GM10248 (cell line): ENCODE measurements at regions not wholly inside any gene's neighbourhood (a gene's known extent, or its start where the extent isn't known, plus 50 kb on each side); places are given as distances from the start of the nearest gene placed in this dataset.

ENCODE experiments used
- CTCF ChIA-PET: fragments of 300-600 bp; sonication (Branson Sonifier 250); formaldehyde crosslinking; extraction: SDS; loops from one replicate; lab custom pipeline; 2021; ENCODE audit warnings: antibody characterized with exemption; lab: Yijun Ruan, JAX
- POLR2A ChIA-PET: fragments of 350-650 bp; sonication (Branson Sonifier 250); formaldehyde crosslinking; extraction: SDS; loops from one replicate; lab custom pipeline; 2020; ENCODE audit warnings: antibody characterized with exemption; lab: Yijun Ruan, JAX
- DNase-seq: peaks from one replicate; pipeline ENCODE4 v3.0.0; 2012; ENCODE audit errors: extremely low spot score
- TF ChIP-seq, protein P1 (sequence below): IDR thresholded peaks from 2 replicates; pipeline ENCODE4 v1.5.1; 2012; ENCODE audit warnings: mild to moderate bottlenecking, low read depth; ENCODE audit errors: extremely low read depth, missing control alignments, control extremely low read depth

GRCh38 chr4:177947607-177948006, 505.4 kb upstream of the AGA start:
- ChIA-PET POLR2A (no interaction called here), CTCF (interaction anchor here (1.2 to 2.7 kb wide), 2 partner anchors 11 kb away, joined by 3 to 5 read pairs; no protein-coding TSS in a partner anchor)
- DNase-seq: no peak
- TF ChIP-seq, protein P1, sequence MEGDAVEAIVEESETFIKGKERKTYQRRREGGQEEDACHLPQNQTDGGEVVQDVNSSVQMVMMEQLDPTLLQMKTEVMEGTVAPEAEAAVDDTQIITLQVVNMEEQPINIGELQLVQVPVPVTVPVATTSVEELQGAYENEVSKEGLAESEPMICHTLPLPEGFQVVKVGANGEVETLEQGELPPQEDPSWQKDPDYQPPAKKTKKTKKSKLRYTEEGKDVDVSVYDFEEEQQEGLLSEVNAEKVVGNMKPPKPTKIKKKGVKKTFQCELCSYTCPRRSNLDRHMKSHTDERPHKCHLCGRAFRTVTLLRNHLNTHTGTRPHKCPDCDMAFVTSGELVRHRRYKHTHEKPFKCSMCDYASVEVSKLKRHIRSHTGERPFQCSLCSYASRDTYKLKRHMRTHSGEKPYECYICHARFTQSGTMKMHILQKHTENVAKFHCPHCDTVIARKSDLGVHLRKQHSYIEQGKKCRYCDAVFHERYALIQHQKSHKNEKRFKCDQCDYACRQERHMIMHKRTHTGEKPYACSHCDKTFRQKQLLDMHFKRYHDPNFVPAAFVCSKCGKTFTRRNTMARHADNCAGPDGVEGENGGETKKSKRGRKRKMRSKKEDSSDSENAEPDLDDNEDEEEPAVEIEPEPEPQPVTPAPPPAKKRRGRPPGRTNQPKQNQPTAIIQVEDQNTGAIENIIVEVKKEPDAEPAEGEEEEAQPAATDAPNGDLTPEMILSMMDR: no peak

GRCh38 chr4:177948853-177949252, 506.6 kb upstream of the AGA start:
- ChIA-PET CTCF (interaction anchor here (1.1 to 2.7 kb wide), 2 partner anchors 12 to 25 kb away, joined by 3 to 5 read pairs; no protein-coding TSS in a partner anchor), POLR2A (no interaction called here)
- DNase-seq: no peak
- TF ChIP-seq, protein P1: no peak

DNA sequence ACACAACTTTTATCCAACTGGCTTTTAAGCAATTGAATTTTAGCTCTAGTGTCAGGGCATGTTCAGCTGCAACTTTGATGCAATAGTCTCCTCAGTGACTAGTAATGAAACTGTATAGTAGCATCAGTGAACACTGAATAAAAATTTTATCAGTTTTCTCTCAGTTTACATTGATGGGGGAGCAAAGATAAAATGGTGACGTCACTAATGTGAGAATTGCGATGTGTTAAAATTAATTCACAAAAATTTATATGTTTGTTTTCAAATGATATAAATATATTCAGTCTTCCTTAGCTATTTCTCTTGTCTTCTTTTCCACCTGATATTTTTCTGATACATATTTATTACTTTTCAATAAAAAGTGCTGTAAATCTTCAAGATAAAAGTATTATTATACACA, 508.8 kb upstream of the AGA start:
- POLR2A ChIA-PET: no interaction called here
- CTCF ChIA-PET: no interaction called here
- no peak for DNase-seq
- TF ChIP-seq, protein P1: no peak

GRCh38 chr4:177952723-177953122, 510.5 kb upstream of the AGA start:
- ChIA-PET POLR2A (no interaction called here), CTCF (no interaction called here)
- DNase-seq: no peak
- TF ChIP-seq, protein P1: no peak

DNA sequence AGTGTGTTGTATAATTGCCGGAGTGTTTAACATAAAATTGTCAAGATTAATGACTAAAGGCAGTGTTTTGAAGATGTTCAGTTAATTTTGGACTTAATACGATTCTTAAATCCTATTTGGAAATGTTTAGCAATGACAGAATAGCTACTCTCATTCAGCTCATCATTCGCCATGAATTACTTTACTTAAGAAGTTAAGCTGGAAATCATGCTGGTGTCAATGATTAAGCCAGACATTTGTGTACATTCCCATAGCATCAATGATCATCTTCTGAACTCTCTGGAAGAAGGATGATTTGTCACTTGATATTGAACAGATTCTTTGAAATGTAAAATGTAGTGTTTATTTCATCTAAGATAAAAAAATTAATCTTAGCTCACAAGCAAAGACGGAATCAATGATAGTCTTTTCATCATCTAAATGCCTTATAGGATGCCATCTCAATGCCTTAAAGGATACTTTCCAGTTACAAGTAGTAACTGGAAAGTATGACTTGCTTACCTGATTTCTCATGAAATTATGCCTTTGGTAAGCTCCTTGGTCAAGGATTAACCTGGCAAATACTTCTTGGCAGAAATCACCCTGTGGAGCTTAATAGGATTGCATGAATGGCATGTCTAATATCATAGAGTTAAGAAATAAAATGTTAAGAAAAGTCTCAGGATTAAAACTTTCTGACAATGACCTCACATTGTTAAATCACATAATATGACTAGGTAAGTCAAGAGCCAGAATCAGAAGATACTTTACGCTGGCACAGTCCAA, 515.5 kb upstream of the AGA start:
- ChIA-PET POLR2A (no interaction called here), CTCF (interaction anchor here (0.9 kb wide), 1 partner anchor 10 kb away, joined by 3 read pairs; no protein-coding TSS in a partner anchor)
- TF ChIP-seq, protein P1: no peak
- no peak for DNase-seq

- TF ChIP-seq, protein P1: no peak
- DNase-seq: no peak
- ChIA-PET POLR2A (no interaction called here), CTCF (interaction anchor here (1.1 kb wide), 1 partner anchor 15 kb away, joined by 3 read pairs; no protein-coding TSS in a partner anchor)
Observed at GRCh38 chr4:177960566-177960965, 518.3 kb upstream of the AGA start.
